Erythroblast (primary cell): ENCODE measurements at regions not wholly inside any gene's neighbourhood (a gene's known extent, or its start where the extent isn't known, plus 50 kb on each side); places are given as distances from the start of the nearest gene placed in this dataset.

Source experiments
- GATA1 ChIP-seq: IDR thresholded peaks from 2 replicates; pipeline ENCODE4 v1.6.1; 2011; ENCODE audit warnings: low read depth, mild to moderate bottlenecking, control low read depth, low read length, moderate library complexity
- POLR2A ChIP-seq: IDR thresholded peaks from 2 replicates; pipeline ENCODE4 v1.6.1; 2011; ENCODE audit warnings: mild to moderate bottlenecking, low read length

DNA sequence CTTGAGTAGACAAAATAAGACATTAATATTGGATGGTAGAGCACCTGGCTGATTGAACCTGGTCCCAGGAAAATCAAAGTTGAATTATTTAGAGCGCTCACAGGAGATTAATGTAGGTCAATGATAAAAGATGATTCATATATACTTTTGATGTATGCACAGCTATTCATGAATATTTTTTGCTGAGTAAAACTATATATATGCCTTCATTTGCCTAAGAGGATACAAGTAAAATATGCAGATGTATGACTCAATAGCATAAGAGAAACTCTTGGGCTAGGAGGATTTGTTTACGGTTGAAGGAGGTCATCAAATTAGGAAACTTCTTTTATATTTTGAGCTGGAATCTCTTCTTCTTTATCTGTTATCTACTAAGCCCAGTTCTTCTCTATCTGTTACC is 202.7 kb upstream of the HS3ST1 start:
- TF ChIP-seq POLR2A (no peak), GATA1 (no peak)
